GM21717 (cell line): ENCODE measurements at regions not wholly inside any gene's neighbourhood (a gene's known extent, or its start where the extent isn't known, plus 50 kb on each side); places are given as distances from the start of the nearest gene placed in this dataset.

Experiments used
- ATAC-seq: cut with Tn5 transposase; IDR thresholded peaks from one replicate; pipeline ENCODE4 v1.9.1; 2021; ENCODE audit warnings: mild to moderate bottlenecking, moderate library complexity; ENCODE audit not compliant: unreplicated experiment

GRCh38 chr9:109549386-109549785 lies 51.3 kb upstream of the PTPN3 start:
- ATAC-seq = no peak

GRCh38 chr9:109551651-109552050 lies 53.5 kb upstream of the PTPN3 start:
- ATAC-seq = no peak

GRCh38 chr9:109555215-109555614 lies 57.1 kb upstream of the PTPN3 start:
- ATAC-seq = no peak

- no peak for ATAC-seq
These were observed 58.0 kb upstream of the PTPN3 start for GRCh38 chr9:109556061-109556460.

- ATAC-seq = no peak
These were observed 58.7 kb upstream of the PTPN3 start for GRCh38 chr9:109556786-109557185.

GRCh38 chr9:109557481-109557880 lies 59.4 kb upstream of the PTPN3 start:
- ATAC-seq = no peak

GRCh38 chr9:109558718-109559151 lies 60.6 kb upstream of the PTPN3 start:
- ATAC-seq = no peak

GRCh38 chr9:109560470-109561132 lies 62.5 kb upstream of the PTPN3 start:
- ATAC-seq = no peak

GRCh38 chr9:109561137-109561536 lies 63.0 kb upstream of the PTPN3 start:
- ATAC-seq = no peak

GRCh38 chr9:109568089-109568488 lies 70.0 kb upstream of the PTPN3 start:
- no peak for ATAC-seq

- ATAC-seq = no peak
These were observed 70.6 kb upstream of the PTPN3 start for GRCh38 chr9:109568568-109569210.

GRCh38 chr9:109574061-109574882 lies 76.2 kb upstream of the PTPN3 start:
- peak; percentile 73 for ATAC-seq

GRCh38 chr9:109576762-109577161 lies 78.7 kb upstream of the PTPN3 start:
- ATAC-seq = no peak

- ATAC-seq = no peak
These were observed 81.3 kb upstream of the PTPN3 start for GRCh38 chr9:109579191-109579948.

GRCh38 chr9:109582386-109582785 lies 84.3 kb upstream of the PTPN3 start:
- no peak for ATAC-seq

GRCh38 chr9:109584205-109584604 lies 86.1 kb upstream of the PTPN3 start:
- no peak for ATAC-seq

- ATAC-seq = no peak
These were observed 87.7 kb upstream of the PTPN3 start for GRCh38 chr9:109585796-109586195.

- ATAC-seq = no peak
These were observed 88.9 kb upstream of the PTPN3 start for GRCh38 chr9:109586993-109587392.

GRCh38 chr9:109588415-109588814 lies 90.3 kb upstream of the PTPN3 start:
- no peak for ATAC-seq

GRCh38 chr9:109590966-109591365 lies 92.9 kb upstream of the PTPN3 start:
- no peak for ATAC-seq

- no peak for ATAC-seq
These were observed 93.6 kb upstream of the PTPN3 start for GRCh38 chr9:109591691-109592090.
